ENCODE measurements at regions not wholly inside any gene's neighbourhood (a gene's known extent, or its start where the extent isn't known, plus 50 kb on each side); places are given as distances from the start of the nearest gene placed in this dataset.

GRCh38 chr14:71320734-71321573 lies 413.7 kb downstream of the PCNX1 start:
- peak overlapping the region; percentile 84 for H3K4me3 ChIP-seq (ENCODE audit: low read depth, low read length)
- TF ChIP-seq, protein P1, sequence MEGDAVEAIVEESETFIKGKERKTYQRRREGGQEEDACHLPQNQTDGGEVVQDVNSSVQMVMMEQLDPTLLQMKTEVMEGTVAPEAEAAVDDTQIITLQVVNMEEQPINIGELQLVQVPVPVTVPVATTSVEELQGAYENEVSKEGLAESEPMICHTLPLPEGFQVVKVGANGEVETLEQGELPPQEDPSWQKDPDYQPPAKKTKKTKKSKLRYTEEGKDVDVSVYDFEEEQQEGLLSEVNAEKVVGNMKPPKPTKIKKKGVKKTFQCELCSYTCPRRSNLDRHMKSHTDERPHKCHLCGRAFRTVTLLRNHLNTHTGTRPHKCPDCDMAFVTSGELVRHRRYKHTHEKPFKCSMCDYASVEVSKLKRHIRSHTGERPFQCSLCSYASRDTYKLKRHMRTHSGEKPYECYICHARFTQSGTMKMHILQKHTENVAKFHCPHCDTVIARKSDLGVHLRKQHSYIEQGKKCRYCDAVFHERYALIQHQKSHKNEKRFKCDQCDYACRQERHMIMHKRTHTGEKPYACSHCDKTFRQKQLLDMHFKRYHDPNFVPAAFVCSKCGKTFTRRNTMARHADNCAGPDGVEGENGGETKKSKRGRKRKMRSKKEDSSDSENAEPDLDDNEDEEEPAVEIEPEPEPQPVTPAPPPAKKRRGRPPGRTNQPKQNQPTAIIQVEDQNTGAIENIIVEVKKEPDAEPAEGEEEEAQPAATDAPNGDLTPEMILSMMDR (IDR thresholded peaks at IDR 0.05; ENCODE audit: control insufficient read depth, extremely low read depth, insufficient read depth): peak; percentile 36; the same call in 1 of the 2 replicates
- no peak for DNase-seq (ENCODE audit: low read depth)

DNA sequence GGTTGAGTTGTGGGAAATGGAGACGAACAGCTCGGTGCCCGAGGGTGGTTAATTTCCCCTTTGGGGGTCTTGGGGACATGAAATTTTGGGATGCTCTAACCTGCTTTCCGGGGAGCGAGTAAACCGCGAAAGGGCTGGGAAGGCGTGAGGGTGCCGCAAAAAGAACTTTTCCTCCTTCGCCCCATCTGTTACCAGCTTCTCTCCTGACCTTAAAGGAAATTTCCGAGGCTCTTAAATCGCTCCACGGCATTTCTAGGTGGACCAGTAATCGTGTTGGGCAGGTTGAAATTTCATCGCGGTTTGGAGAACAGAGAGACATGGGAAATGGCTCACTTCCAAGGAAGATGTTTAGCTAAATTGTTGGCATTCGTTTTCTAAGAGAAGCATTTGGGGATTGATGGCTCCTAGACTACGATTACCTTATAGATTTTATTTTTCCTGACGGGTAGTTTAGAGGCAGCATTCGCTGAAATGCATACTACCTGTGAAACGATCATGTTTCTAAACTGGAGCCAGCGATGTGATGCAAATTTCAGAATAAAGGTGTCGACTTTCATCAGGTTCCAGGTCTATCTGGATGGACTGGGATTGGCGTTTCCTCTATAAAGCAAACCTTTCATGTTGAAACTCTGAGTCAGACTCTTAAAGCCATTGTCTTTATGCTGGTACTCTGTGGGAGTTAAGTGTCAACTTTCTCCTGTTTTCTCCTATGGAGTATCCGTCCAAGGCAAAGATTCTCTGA lies 414.5 kb downstream of the PCNX1 start:
- H3K4me3 ChIP-seq (ENCODE audit: low read depth, low read length): peak overlapping the region; percentile 84
- TF ChIP-seq, protein P1 (IDR thresholded peaks at IDR 0.05; ENCODE audit: control insufficient read depth, extremely low read depth, insufficient read depth): no peak
- DNase-seq (ENCODE audit: low read depth): peak; percentile 61

- H3K4me3 ChIP-seq (ENCODE audit: low read depth, low read length): no peak overlapping the region
- TF ChIP-seq, protein P1 (IDR thresholded peaks at IDR 0.05; ENCODE audit: control insufficient read depth, extremely low read depth, insufficient read depth): peak; percentile 70
- no peak for DNase-seq (ENCODE audit: low read depth)
Measured at GRCh38 chr14:71322655-71323250, 415.5 kb downstream of the PCNX1 start.

DNA sequence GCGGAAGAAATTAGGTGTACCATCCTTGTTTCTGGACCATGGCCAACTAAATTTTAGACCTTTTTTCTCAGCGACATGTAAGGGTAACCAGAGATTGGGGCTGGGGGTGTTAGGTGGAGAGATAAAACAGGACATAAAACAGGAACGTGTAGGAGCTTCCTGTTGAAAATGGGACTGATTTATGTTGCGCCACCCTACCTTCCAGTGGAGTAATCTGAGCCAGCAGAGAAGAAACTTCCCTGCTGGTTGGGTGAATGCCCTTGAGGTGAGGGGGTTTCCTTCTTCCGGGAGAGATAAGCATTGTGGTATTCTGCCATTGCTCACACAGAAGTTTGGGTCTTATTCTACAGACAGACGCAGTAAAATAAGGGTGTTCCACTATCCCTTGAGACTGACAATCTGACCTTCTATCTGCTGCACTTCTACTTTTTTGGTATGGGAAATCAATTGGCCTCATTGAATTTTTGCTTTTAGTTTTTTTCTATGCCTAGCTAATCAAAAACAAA lies 417.6 kb downstream of the PCNX1 start:
- DNase-seq (ENCODE audit: low read depth): no peak
- TF ChIP-seq, protein P1 (IDR thresholded peaks at IDR 0.05; ENCODE audit: control insufficient read depth, extremely low read depth, insufficient read depth): no peak
- no peak overlapping the region for H3K4me3 ChIP-seq (ENCODE audit: low read depth, low read length)

DNA sequence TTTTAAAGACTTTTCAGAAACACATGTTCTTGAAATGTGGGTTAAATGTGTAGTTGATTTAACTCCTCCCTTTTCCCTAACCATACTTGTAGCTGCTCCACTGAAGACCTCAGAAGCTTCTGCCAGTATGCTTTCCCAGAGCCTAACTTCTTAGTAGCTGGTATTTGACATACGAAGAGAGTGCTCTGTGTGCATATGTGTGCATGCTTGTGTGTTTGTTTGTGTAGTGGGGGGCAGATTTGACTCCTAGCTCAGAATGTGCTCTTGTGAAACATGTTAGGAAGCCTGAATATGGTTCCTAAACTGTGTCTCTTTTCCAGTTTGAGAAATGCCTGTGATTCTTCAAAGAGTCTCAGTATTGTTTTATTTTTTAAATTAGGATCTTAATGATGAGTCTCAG lies 420.4 kb downstream of the PCNX1 start:
- no peak overlapping the region for H3K4me3 ChIP-seq (ENCODE audit: low read depth, low read length)
- DNase-seq (ENCODE audit: low read depth): no peak
- TF ChIP-seq, protein P1 (IDR thresholded peaks at IDR 0.05; ENCODE audit: control insufficient read depth, extremely low read depth, insufficient read depth): no peak

GRCh38 chr14:71328183-71328582 lies 420.9 kb downstream of the PCNX1 start:
- H3K4me3 ChIP-seq (ENCODE audit: low read depth, low read length): no peak overlapping the region
- TF ChIP-seq, protein P1 (IDR thresholded peaks at IDR 0.05; ENCODE audit: control insufficient read depth, extremely low read depth, insufficient read depth): no peak
- no peak for DNase-seq (ENCODE audit: low read depth)

All from LNCaP clone FGC (cell line).